Ammon's horn (tissue), 1 donor: ENCODE measurements at regions not wholly inside any gene's neighbourhood (a gene's known extent, or its start where the extent isn't known, plus 50 kb on each side); places are given as distances from the start of the nearest gene placed in this dataset.
A peak's percentile ranks its signal among the peaks of the same experiment; 100 is the strongest.
"Not testable (repeated sequence)": the region's sequence is repeated elsewhere in the genome, so short reads cannot be mapped to it uniquely, and the experiment has no call there.

Experiments used
- DNase-seq: peaks from one replicate; pipeline ENCODE4 v3.0.0-alpha.2; 2016; ENCODE audit warnings: low spot score

DNA sequence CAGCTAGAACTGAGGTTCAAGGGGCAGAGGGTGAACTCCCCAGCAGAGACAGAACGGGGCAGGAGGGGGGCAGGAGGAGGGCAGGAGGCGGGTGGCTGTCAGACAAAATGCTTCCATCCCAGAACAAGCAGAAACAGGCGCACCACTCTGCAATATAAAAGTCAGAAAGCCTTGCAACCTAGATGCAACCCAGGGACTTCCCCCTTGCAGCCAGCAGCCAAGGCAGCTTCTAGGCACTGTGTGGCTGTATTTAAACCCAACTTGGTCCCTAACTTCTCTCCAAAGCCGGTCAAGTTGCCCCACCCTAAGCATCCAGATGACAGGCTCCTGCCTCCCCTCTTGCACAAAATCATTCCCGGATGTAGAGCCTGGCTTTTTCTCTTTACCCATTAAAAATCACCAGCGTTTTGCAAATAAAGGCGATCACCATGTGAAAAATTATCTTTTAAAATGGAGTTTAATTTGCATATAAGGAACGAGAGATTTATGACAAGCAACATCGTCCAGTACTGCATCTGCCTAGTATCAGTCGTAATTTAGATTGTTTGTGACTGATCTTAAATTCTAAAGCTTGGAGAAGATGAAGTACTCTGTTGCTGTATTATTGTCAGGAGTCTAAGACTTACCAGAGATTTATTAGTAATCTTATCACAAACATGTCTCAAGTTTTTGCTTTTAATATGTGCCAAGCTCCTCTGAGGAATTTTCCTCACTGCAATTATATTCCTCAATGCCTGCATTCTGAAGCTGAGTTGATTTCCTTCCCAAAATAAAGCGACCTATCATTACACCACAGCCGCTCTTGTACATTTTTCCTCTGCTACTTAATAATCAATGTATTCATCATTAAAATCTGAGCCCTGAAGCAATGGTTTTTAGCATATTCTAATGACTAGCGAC, 307.1 kb upstream of the ZNF507 start:
- no peak for DNase-seq

DNA sequence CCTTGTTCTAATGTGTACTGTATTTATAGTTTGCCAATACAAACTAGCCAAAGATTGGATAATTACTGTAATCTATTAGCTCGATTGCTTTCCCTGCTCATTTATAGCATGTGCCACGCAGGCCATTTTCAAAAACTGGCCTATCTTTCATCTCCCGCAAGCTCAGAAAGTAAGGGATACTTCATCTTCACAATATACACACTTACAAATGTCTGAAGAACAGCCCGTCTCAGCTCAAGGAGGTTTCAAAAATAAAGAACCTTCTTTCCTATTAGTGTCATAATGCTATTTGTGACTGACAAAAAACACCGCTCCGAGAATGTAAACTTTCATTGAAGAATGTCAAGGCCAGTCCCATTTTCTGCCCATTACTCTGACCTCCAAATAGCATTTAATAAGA, 306.4 kb upstream of the ZNF507 start:
- no peak for DNase-seq

DNA sequence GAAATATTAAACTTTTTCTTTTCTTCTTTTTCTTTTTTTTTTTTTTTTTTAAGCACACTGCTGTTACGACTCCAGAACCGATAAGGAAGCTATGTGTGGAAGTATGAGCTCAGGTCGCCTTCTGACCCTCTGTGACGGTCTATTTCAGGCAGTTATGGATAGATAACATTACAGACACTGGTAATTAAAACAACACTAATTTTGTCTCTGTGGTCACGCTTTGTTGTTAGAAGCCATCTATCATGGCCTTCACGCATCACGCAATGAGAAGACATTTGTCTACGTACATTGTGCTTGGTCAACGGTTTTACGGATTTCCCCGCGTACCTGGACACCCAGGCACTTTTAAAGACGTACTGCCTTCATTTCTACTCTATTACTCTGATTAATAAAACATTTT, 306.0 kb upstream of the ZNF507 start:
- no peak for DNase-seq

DNA sequence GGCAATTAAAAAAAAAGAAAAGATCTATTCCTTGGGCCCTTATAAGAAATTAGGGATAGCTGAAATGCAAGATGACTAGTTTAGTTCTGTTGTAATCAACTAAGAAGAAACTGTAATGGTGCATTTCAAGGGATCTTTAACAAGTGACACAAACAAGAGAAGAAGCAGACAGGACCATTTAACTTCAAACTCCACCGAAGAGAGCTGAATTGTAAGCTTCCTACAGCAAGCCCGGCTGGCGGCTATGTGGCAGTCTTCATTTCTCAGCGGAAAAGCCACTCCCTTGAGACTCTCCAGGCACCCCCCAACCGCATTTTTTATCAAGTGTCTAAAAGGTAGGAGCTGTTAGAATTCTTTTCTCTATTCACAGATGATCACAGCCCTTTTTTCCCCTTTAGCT, 305.2 kb upstream of the ZNF507 start:
- no peak for DNase-seq

DNA sequence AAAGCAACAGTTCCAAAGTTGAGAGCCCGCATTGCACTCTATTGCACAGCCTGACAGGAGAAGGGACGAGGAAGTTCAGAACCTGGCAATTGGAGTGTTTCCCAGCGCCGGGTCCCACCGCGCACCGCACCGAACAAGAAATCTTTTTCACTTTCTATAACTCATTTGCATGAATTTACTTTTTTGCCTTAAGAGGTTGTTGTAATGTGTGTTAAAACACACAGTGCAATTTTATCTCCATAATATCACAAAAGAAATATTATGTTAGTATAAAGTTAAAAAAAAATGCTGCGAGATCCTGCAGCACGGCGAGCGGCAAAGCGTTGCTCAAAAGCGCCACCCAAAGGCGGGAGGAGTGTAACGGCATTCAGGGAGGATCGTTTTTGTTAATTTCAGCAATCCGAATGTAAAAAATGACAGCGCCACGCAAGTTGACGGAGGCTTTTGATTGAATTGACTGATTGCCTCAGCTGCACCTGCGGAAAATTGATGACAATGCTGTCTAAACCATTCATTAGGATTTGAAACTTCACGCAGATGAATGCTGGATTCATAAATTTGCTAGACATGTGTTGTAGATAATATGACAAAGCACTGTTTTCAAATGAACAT, 303.6 kb upstream of the ZNF507 start:
- DNase-seq, result peak; percentile 73

DNA sequence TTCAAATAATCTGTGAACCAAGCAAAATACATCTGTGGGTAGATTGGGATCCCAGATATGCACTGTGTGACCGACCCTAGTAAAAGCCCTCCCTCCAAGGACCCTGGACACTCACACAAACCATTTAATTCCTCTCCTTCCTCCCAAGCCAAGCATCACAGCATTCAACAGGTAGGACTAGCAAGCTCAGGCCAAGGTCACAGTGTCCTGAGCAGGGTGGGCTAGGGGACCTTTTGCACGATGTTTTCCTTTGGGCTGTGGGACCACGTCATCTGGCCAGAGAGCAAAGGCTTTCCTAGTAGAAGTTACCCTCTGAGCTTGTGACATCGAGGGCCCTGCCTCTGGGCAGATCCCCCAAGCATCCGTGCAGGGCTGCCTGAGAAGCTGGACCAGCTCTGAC, 297.6 kb upstream of the ZNF507 start:
- DNase-seq, result no peak

DNA sequence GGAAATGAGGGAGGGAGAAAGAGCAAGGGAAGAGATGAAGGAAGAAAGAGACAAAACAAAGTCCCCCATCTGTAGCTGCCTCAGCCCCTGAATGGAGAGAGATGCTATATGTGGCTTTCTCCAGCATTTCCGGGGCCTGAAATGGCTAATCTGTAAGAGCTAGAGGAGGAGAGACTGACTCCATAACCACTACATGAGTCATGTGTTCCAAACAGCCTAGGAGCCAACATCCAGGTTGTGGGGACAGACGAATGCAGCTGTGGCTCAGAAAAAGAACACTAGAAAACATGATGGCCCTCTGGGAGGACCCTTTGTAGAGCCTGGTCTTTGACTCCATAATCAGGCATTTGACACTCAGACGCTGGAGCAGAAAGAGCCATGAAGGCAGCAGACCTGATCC, 292.0 kb upstream of the ZNF507 start:
- DNase-seq, result no peak

DNA sequence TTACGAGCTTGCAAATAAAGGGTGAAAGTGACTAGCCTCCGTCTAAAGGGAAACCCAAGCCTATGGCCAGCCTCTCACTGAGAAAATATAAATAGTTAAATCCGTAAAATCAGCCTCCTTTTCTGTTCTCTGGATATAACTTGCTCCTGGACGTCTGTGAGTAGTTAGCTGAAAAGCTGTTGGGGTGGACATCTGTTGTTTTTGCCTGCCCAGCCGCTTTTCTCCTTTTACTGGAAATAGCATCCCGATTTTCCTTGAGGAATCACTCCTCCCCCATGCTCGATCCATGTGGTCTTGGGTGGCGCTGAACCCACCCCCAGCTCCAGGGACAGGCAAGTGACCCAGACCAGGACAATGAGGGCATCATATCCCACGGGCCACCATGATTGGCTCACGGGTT, 291.5 kb upstream of the ZNF507 start:
- DNase-seq, result no peak

DNA sequence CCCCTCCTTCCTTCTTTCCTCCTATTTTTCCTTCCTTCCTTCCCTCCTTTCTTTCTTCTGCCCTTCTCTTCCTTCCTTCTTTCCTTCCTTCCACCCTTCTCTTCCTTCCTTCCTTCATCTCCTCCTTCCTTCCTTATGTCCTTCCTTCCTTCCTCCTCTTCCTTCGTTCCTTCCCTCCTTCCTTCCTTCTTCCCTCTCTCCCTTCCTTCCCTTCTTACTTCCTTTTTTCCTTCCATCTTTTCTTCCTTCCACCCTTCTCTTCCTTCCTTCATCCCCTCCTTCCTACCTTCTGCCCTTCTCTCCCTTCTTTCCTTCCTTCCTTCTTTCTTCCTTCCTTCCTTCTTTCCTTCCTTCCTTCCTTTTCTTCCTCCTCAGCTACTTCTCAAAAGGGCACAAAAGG, 287.3 kb upstream of the ZNF507 start:
- no peak for DNase-seq

DNA sequence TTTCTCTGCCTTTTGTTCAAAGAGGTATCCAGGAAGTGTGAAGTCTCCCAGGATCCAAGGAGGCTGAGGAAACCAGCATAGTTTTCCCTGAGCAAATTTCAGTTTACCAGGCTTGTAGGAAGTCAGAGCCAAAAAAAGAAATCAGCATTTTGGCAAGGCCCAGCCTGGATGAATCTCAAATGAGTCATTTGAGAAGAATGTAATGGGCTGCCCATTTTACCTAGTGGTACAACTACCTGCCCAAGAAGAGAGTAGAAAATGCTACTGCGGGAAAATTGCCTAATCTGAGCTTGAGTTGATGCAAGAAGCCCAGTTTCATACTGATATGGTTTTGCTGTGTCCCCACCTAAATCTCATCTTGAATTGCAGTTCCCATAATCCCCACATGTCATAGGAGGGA, 284.1 kb upstream of the ZNF507 start:
- no peak for DNase-seq

DNA sequence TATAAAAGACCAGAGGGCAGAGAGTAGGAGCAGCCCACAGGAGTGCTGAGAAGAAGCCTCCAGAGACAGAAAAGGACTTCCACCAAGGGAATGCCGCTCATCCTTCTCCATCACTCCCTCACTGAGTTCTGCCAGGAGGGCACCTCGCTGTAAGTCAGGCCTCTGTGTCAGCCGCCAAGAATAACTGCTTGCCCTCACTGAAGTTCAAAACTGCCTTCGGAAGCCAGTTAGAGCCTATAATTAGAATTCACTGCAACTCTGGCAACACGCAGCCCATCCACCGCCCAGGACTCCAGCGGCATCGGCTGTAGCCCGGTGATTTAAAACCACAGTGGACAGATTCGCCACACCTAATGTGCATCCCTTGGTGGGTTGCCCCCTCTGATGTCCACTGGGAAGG, 281.8 kb upstream of the ZNF507 start:
- no peak for DNase-seq

DNA sequence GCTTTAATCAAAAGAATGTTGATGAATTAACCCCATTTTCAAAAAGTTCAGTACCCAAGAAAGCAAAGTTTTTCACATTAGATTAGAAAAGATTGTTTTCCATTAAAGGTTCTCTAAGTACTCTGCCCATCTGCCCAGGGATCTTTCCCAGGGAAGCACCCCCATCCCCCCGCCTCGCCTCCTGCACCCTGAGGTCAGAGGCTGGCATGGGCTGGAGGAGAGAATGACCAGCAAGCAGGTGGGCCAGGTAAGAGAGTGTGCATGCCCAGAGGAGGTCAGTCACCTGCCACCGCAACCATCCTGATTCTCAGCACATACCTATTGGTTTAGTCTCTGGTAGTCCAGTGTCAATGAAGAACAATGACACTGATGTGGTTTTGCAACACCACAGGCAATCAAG, 279.4 kb upstream of the ZNF507 start:
- no peak for DNase-seq

DNA sequence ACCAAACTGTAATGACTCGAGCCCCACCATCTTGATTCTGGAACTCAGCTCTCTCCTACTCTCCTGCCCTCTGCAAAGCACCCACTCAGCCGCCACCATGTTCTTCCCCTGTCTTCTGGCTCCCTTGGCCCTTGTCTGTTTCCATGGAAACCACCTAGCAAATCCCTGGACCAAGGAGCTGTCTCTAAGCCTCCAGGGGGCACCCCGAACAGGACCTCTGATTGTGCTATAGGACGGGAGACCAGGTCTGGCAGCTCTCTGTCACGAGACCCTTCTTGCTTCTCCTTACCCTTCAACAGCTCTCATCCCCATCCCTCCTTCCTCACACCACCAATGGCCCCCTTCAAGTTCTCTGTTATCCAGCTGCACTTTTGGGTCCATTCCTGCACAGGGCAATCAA, 277.7 kb upstream of the ZNF507 start:
- DNase-seq, result no peak

DNA sequence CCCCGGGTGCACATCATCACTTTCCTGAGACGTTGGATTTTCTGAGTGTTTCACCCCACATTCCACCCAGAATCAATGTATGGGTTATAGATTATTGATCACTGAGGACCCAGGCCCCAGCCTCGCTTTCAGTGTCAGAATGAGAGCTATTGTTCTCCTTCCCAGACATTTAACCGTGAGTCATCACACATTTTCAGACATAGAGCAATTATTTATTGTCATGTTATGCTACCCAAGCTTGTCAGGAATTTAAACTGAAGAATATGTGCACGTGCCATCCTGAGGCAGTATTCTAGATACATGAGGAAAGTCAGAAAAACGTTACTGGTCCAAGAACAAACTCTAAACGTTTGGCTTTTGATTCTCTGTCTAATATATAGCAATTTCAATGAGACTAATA, 276.6 kb upstream of the ZNF507 start:
- DNase-seq, result no peak

DNA sequence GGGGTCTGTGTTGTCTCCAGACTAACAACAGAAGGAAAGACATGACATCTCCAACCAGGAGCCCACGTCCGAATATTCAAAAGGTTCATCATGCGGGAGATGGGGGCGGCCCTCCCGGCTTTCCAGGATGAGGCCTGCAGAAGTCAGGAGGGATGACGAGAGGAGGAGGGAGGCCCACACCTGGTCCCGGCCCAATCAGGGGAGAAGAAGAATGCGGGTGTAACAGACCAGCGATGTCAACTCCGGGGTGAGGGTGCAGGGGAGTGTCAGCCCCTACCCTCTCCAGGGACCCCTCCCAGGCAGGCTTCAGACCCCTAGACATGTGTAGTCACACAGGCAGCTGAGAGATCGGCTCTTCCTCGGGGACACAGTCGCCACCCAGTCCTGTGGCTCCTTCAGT, 275.3 kb upstream of the ZNF507 start:
- no peak for DNase-seq

DNA sequence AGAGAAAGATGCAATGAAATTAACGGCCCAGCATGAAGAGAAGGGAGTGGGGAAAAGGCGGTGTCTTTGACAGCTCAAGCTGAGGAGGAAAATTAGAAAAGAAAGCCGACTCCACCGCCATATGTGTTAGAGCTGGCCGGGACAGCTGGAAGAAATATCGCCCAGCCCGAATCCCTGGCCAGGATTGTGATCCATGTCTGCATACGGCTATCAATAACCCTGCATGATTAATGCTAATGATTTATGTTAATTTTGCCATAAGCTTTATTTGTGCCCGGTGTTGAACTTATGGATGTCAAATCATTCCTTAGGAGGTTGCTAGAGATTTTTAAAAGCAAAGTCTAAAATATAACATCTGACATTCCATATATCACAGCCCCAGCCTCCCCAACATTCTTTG, 263.4 kb upstream of the ZNF507 start:
- DNase-seq, result no peak

DNA sequence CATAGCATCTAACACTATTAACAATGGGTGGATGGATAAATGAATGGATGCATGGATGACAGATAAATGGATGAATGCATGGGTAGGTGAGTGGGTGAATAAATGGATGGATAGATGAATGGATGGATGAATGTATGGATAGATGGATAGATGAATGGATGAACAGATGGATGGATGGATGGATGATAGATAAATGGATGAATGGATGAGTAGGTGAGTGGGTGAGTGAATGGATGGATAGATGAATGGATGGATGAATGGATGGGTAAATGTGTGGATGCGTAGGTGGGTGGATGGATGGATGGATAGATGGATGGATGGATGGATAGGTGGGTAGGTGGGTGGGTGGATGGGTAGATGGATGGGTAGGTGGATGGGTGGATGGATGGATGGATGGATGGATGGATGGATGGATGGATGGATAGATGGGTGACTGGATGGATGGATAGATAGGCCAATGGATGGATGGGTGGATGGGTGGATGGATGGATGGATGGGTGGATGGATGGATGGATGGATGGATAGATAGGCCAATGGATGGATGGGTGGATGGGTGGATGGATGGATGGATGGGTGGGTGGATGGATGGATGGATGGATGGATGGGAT, 260.6 kb upstream of the ZNF507 start:
- DNase-seq, result not testable (repeated sequence)

DNA sequence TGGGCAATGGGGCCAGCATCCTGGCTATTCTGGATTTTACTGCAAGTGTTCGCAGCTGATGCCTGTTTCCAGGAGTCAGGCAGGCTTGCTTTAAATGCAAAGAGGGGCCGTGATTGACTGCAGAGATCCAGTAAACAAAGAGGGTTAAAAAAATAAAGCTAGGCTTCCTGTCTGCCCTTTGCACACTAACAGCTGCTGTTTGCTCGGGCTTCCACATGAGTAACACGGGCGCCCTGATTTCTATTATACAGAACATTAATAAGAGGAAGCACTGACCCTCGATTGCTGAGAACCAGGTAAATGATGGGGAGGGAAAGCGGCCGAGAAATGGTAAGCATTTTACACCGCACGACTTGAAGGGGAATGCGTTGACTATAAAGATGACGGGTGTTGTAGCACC, 254.2 kb upstream of the ZNF507 start:
- no peak for DNase-seq

DNA sequence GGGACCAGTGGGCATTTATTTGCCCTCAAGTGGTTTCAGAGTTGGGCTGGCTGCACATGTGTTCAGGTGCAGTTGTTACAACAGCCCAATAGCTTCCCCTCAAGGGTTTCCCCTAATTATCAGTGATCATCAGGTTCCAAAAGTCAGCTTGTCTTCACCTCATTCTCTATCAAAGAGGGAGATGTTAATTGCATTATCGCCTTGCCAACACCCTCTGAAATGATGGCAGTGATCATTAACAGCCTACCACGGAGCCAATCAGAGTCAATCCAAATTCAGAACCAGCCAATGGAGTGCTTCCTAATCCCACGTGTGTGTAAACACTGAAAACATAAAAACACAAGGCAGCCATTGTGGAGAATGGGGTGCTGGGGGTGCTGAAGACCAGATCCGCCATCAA, 248.4 kb upstream of the ZNF507 start:
- DNase-seq, result no peak

DNA sequence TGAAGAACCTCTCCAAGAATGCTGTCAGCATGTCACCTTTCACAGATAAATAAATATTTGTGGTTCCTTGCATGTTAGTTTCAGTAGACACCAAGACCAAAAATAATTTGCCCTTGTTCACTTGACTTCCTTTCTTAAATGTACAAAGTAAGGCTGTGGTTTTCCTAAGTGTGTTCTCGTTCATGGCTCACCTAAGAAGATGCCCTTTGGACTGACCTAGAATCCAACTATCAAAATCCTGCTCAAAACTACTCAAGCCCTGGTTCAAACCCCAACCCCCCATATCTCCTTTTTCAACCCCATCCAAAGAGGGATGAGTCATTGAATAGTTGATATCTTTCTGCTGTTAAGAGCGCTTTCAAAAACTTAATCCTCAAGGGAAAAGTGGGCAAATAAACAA, 247.8 kb upstream of the ZNF507 start:
- no peak for DNase-seq

DNA sequence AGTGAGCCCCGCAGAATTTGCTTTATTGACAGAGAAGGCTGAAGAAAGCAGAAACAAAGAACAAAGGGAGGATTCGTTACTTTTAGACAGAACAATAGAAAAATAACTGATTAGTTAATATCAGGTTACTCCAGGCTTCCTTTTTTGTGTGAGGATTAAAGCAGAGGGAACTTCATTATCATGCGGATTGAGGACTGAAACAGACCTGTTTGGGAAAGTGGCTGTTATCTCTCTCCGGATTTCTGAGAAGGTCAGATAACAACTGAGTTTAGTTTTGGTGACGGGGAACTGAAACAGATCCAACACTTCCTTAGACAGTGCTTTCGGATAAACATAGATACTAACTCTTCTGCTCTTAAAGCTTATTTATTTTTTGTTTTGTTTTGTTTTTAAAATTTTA, 246.4 kb upstream of the ZNF507 start:
- DNase-seq, result no peak

DNA sequence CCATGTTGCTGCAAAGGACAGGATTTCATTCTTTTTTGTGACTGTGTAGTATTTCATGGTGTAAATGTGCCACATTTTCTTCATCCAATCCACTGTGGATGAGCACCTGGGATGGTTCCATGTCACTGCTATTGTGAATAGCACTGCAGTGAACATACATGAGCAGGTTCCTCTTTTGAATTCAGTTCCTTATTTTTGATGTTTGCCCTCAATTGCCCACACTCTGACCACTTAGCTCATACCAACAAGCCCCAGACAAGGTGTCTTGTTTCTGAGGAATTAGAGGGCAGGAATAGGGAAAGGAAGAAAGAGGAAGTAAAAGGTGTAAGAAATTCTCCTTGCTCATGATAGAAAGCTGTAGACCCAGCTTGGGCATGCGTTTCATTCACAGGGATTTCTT, 244.2 kb upstream of the ZNF507 start:
- DNase-seq, result no peak

DNA sequence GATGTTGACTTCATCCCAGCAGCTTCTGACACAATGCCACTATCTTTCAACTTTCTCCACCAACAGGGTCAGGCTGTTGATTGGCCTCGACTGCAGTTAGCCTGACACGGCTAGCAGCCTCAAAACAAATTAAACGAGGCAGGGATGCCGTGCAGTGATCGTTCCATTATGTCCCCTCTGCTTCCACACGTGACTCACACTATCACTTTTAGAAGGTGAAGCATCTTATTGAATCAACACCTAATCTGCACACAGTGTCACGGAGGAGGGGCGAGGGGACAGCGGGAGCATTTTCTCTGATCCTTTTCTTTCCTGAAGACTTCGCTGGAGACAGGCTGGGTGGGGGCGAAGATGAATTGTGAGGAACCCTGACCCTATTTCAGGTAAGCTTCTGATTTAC, 241.9 kb upstream of the ZNF507 start:
- no peak for DNase-seq
